ENCODE measurements at regions not wholly inside any gene's neighbourhood (a gene's known extent, or its start where the extent isn't known, plus 50 kb on each side); places are given as distances from the start of the nearest gene placed in this dataset.

GRCh38 chr4:136680271-136680670 lies 852.0 kb downstream of the PCDH18 start:
- intact Hi-C loops (cut with DNase I; ENCODE audit: low total_unique reads) = no loop called here
- TF ChIP-seq EP300 (IDR thresholded peaks at IDR 0.05) (no peak), POLR2AphosphoS5 (IDR thresholded peaks at IDR 0.05) (no peak), POLR2A (IDR thresholded peaks at IDR 0.05) (no peak), CTCF (IDR thresholded peaks at IDR 0.05) (no peak)
- Histone ChIP-seq H3K4me1 (peaks cover 0 to 9% (median 0%) of the 10 kb centered on the region in 4 donors), H3K9me3 (no peaks in the 10 kb centered on the region), H3K27ac (no peak overlapping the region), H3K4me3 (no peak overlapping the region), H3K36me3 (no peaks in the 10 kb centered on the region), H3K27me3 (no peaks in the 10 kb centered on the region)
- DNase-seq = peak in 1 of 2 donors; percentile 26
- WGBS, 5 donors = 74 to 94% (median 77%) methylated on average over 1 of the region's 1 CpG

DNA sequence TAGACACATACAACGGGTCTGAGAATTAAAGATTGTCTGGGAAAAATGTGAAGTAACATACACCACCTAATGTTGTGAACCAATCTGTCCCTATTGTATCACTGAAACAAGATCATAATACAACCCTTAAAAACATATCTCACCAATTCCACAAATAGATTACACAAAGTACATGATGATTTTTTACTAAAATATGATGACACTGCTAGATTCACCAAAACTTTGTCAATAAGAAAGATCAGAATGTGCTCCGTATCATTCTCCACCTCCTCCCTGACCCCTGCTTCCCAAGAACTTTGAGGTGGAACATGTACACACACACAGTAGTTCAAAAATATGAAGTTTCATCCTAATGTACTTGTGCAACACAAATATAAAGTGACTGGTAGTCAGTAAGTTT lies 862.0 kb downstream of the PCDH18 start:
- Histone ChIP-seq H3K9me3 (no peaks in the 10 kb centered on the region), H3K4me1 (no peaks in the 10 kb centered on the region), H3K27me3 (no peaks in the 10 kb centered on the region), H3K36me3 (no peaks in the 10 kb centered on the region), H3K27ac (no peak overlapping the region), H3K4me3 (no peak overlapping the region)
- no peak for DNase-seq
- TF ChIP-seq POLR2AphosphoS5 (IDR thresholded peaks at IDR 0.05) (no peak), POLR2A (IDR thresholded peaks at IDR 0.05) (no peak), CTCF (IDR thresholded peaks at IDR 0.05) (no peak), EP300 (IDR thresholded peaks at IDR 0.05) (no peak)
- intact Hi-C loops (cut with DNase I; ENCODE audit: low total_unique reads) = no loop called here
- WGBS, 5 donors = 69 to 85% (median 73%) methylated on average over 2 of the region's 2 CpGs

- Histone ChIP-seq H3K27me3 (no peaks in the 10 kb centered on the region), H3K4me1 (no peaks in the 10 kb centered on the region), H3K36me3 (no peaks in the 10 kb centered on the region), H3K9me3 (peaks cover 0 to 22% (median 0%) of the 10 kb centered on the region in 4 donors), H3K27ac (no peak overlapping the region), H3K4me3 (no peak overlapping the region)
- no peak for DNase-seq
- 37 to 56% (median 50%) methylated on average over 1 of the region's 1 CpG for WGBS, 5 donors
- intact Hi-C loops (cut with DNase I; ENCODE audit: low total_unique reads) = no loop called here
- TF ChIP-seq CTCF (IDR thresholded peaks at IDR 0.05) = no peak
Measured at GRCh38 chr4:136664988-136665387, 867.3 kb downstream of the PCDH18 start.

GRCh38 chr4:136662539-136662938 lies 869.8 kb downstream of the PCDH18 start:
- Histone ChIP-seq H3K9me3 (peaks cover 0 to 22% (median 0%) of the 10 kb centered on the region in 4 donors), H3K4me1 (no peaks in the 10 kb centered on the region), H3K27me3 (no peaks in the 10 kb centered on the region), H3K27ac (no peak overlapping the region), H3K36me3 (no peaks in the 10 kb centered on the region), H3K4me3 (no peak overlapping the region)
- TF ChIP-seq CTCF (IDR thresholded peaks at IDR 0.05) (no peak), EP300 (IDR thresholded peaks at IDR 0.05) (no peak), POLR2A (IDR thresholded peaks at IDR 0.05) (no peak), POLR2AphosphoS5 (IDR thresholded peaks at IDR 0.05) (no peak)
- intact Hi-C loops (cut with DNase I; ENCODE audit: low total_unique reads) = no loop called here
- 61 to 81% (median 79%) methylated on average over 1 of the region's 1 CpG for WGBS, 5 donors
- DNase-seq = no peak

Measured in stomach (tissue), 8 donors.